DMS53 treated with DMSO at 0.1 percent for 48 hours (cell line): ENCODE measurements at regions not wholly inside any gene's neighbourhood (a gene's known extent, or its start where the extent isn't known, plus 50 kb on each side); places are given as distances from the start of the nearest gene placed in this dataset.

Source experiments
- DNase-seq: peaks from one replicate; lab custom pipeline; 2025; ENCODE audit not compliant: unreplicated experiment; lab: John Stamatoyannopoulos, UW

DNA sequence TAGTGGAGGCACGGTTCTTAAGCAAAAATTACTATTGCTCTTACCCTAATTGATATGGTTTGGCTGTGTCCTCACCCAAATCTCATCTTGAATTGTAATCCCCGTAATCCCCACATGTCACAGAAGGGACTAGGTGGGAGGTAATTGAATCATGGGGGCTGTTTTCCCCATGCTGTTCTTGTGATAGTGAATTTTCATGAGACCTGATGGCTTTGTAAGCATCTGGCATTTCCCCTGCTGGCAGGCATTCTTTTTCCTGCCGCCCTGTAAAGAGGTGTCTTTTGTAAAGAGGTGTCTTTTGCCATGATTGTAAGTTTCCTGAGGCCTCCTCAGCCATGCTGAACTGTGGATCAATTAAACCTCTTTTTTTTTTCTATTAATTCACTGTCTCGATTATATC is 1691.8 kb upstream of the SLC39A10 start:
- no peak for DNase-seq

DNA sequence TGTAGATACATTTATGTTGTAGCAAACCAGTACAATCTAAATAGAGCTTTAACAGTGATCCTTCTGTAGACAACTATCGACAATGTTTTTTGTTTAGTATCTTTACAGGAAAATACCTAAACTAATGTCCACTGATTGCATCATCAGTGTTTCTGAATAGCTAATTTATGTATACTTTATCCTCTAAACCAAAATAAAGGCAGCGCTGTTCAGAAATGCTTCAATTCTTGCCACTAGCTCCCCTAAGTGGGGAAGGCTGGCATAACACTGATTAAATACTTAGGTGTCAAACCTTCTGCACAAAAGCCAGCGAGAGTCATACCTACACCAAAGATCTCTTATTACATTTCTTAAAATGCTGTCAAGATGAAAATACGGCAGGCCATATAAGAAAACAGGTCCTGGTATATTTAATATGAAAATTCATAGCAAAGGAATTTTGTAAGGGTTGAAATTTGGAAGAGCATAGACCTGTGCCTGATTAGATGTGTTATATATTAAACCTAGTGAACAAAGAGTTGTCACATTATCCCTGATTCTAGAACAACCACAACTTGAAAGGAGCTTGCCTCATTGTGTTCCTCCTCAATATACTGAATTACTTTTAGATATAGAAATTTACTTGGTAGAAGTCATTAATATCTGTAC is 1693.4 kb upstream of the SLC39A10 start:
- peak; percentile 74 for DNase-seq

DNA sequence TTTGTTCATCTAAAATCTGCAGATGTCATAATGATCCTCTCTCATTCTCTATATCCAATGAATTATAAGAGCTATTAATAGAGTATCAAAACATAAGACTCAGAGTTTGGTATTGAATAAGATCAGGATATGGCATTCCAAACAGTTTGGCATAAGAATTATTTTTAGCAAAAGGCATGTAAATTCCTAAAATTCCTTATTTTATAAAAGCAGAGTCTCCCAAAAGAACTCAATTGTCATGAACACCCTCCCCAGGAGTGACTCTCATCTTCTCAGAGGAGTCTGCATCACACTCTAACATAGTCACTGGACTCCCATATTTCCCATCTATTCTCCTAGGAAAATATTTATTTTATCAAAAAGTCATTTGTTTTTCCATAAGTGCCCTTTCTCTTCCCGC is 1710.2 kb upstream of the SLC39A10 start:
- no peak for DNase-seq

DNA sequence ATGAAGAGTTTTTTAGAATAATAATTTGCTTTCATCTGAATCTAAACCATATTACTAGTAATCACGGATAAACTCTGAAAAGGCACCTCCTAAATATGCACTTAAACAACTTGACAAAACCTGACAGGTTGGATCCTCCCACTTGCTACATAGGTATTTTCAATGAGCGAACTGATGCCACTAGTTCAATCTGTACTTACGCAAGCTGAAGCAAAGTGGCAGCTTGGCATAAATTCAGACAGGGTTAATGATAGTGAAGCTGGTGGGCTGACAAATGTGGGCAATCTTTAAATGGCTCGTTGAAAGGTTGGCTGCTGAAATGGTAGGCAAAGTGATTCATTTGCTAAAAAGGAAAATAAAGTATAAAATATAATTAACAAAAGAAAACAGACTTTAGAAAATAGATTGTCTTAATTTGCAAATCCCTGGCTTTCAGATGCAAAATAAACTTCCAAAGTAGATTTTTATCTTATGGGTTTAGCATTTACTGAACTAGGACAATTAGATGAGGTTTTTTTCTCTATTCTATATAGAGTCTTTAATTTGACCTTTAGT is 1713.5 kb upstream of the SLC39A10 start:
- no peak for DNase-seq

DNA sequence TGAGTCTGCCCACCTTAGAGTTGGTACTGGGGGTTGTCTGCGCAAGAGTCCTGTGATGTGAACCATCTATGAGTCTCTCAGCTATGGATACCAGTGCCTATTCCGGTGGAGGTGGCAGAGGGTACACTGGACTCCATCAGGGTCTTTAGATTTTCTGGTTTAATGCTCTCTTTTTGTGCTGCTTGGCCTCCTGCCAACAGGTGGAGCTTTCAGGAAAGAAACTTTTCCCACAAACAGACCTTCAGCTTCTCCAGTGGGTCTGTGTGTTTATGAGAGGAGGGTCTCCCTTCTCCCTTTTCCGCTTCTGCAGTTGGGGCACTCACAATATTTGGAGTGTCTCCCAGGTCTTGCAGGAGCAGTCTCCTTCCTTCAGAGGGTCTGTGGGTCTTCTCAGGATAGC is 1721.9 kb upstream of the SLC39A10 start:
- DNase-seq, result no peak

DNA sequence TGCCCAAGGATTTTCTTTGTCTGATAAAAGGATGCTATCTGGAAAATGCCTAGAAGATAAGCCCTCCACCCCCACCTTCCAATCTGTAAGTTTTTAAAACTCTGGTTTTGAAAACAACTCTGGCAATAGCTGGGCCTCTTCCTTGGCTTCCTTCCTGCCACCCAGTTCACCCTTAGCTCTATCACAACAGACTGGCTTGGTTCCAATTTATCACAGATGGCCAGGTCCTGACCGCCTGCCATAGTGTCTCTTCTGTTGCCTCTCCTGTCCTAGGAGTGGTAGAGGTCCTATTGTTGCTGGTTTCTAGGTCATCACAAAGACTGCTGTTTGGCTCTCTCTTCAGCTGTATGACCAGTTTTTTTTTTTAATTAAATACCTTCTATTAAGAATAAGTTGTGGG is 1727.9 kb upstream of the SLC39A10 start:
- DNase-seq, result no peak

DNA sequence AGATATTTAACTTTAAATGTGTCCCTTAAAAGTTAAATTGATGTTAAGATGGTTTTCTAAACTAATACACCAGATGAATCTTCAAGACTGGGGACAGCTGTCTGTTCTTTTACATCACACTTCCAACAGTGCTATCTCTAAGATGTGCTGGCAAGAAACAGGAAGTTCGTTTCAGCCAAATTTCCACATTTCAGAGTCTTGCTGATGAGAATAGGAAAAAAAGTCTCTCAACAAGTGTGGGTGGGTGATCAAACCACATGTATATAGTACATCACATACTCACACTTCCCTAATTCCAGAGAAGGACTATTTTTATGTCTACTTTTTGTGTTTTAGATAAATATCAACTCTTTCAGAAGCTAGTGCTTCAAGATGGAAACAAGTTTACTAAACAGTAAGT is 1712.8 kb upstream of the TMEFF2 start:
- DNase-seq, result no peak

DNA sequence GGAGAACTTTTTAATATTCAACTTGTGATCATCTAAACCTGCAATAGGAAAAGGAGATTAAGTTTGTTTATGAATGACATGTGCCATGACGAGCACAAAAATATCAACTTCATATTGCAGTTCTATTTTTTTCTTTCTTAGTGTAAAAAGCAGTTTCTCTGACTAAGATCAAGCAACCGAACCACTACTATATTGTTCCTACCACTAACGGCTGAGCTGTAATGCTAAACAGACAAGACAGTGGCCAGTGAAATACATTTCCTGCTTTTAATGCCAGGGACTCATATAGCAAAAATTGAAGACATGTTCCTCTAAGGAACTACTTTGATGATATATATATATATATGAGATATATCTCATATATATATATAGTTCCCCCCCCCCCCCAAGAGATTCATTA is 1705.6 kb upstream of the TMEFF2 start:
- no peak for DNase-seq

DNA sequence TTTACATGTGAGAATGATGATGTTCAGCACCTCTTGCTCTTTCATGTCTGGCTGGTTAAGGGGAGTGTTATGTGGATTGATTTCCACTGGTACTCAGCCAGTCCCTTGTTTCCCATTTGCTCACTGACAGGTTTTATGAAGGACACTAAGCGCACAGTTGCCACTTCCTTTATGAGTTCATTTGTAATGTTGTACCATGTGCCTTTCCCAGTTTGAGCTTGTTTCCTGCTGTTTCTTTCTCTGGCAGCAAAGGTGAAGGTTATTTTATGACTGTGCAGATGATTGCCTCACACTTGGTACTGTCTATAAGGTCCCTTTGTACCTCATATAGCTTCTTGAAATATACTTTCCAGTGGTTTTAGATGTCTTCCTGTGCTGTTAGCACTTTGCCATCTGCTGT is 1700.5 kb upstream of the TMEFF2 start:
- peak; percentile 11 for DNase-seq

DNA sequence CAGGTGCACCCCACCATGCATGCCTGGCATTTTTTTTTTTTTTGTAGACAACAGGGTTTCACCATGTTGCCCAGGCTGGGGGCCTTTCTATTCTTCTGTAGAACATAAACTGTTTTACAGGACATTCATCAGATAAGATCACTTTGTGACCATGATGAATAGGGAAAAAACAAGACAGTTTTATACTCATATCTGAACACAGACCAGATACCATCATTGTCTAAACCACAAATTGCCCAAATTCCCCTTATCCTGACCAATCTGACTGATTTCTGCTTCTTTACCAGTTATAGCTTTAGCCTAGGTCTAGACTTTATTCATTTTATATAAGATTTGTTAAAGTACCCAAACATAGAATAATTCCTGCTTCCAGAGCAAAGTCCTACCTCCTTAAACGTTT is 1699.3 kb upstream of the TMEFF2 start:
- DNase-seq, result no peak

DNA sequence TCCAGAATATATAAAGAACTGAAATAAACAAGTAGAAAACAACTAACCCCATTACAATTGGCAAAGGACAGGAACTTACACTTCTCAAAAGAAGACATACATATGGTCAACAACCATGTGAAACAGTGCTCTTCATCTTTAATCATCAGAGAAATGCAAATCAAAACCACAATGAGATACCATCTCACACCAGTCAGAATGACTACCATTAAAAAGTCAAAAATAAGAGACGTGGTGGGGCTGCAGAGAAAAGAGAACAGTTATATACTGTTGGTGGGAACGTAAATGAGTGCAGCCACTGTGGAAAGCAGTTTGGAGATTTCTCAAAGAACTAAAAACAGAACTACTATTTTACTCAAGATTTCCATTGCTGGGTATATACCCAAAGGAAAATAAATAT is 1696.3 kb upstream of the TMEFF2 start:
- DNase-seq, result no peak

DNA sequence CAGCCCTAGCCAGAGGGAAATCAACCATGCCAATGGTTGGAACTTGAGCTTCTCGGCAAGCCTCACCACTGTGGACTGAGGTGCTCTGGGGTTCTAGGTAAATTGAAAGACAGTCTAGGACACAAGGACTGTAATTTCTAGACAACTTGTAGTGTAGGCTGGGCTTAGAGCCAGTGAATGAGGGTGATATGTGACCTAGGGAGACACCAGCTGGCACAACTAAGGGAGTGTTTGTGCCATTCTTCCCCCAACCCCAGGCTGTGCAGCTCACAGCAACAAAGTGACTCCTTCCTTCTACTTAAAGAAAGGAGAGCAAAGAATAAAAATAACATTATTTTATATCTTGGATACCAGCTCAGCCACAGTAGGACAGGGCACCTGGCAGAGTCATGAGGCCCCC is 1690.7 kb upstream of the TMEFF2 start:
- peak; percentile 22 for DNase-seq

DNA sequence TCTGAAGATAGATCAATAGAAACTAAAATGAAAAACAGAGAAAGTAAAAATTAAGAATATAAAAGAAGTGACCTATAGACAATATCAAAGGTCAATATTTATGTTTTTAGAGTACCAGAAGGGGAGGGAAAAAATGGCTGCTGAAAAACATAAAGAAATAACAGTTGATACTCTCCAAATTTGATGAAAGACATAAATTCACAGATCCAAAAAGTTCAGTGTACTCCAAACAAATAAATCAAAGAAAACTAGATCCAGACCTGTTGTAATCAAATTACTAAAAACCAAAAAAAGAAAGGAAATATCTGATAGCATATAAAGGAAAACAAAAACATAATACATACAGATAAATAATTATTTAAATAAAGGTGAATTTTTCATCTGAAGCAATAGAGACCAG is 1689.1 kb upstream of the TMEFF2 start:
- DNase-seq, result no peak

DNA sequence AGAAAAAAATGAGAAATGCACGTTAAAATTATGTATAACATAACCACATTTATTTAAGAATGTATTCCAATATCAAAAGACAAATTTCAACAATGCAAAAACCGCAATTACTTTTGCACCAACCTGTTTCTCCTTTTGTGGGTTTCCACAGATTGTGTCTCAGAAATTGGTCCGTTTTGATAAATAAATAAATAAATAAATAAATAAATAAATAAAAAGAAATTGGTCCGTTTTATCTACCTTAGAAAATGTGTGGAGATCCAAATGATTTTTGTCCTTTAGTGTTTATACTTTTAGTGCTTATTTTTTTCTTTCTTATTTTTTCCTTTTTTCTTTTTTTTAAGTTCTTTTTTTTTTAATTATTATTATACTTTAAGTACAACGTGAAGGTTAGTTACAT is 1682.2 kb upstream of the TMEFF2 start:
- no peak for DNase-seq

DNA sequence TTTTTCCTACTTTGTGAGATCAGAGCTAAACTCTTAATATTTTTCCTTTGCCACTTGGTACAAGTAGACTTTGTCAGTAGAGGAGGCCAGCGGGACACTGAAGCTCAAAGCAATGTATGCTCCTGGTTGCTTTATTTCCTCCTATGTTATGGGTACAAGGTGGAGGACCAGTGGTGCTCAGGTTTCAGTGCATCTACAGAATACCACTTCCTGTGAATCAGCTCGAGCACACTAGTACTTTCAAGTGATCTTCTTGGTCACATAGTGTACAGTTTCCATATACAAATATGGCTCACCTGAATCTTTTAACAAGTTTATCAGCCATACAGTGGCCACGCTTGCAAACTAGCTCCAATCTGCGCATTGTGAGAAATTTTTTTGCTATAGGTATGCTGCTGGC is 1674.8 kb upstream of the TMEFF2 start:
- peak; percentile 74 for DNase-seq

DNA sequence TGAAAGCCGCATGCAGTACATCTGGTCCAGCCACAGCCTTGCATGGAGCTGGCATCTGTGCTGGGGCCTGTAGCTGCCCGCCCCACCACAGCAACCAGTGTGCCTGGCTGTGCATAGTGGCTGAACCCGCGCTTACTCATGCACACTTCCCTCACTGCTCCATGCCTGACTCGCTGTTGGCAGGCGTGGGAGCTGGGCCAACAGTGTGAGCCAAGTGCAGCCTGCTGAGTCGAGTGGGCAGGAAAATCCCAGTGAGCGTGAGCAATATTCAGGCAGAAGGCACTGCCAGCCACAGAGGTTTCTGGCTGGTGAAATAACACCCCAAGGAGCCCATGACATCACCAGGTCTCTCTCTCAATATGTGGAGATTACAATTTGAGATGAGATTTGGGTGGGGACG is 1674.1 kb upstream of the TMEFF2 start:
- DNase-seq, result peak; percentile 57

DNA sequence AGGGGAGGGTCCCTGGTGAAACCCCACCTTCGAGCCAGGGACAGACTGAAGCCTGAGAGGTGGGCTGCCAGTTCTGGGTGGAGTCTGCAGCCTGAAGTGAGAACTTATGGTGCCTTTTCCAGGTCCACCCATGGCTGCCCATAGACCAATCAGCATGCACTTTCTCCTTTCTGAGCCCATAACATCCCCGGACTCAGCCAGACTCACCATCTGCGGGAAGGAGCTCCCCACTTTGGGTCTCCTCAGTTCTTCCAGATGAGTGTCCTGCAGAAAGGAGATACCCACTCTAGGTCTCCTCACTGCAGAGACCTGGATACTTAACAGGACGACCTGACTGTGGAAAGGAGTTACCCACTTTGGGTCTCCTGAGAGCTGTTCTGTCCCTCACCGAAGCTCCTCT is 1673.4 kb upstream of the TMEFF2 start:
- no peak for DNase-seq

DNA sequence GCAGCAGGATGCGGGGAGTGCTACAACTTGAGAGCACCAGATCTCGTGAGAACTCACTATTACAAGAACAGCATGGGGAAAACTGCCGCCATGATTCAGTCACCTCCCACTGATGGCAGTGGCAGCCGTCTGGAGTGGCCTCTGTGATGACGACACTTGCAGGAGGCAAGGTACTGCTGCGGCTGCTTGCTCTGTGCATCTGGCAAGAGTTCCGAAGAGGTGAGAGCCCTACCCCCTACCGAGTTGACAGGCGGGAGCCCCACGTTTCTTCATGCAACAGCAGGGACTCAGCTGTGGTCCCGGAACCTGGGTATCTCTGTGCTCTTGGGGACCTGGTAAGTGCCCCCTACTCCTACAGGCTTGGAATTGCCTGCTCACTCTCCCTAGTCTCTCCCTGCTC is 1672.7 kb upstream of the TMEFF2 start:
- no peak for DNase-seq

DNA sequence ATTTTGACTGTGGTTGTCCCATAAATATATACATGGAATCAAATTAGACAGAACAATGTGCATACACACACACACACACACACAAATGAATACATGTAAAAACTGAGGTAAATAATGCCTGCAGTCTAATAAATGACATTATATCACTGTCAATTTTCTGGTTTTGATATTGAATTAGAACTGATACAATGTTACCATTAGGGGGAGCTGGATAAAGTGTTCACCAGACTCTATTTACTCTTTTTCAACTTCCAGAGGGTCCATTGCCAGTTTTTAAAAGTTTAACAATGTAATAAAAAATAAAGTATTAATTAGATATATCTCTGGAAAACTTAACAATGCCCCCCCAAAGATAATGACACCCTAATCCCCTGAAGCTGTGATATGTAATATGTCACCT is 1666.8 kb upstream of the TMEFF2 start:
- no peak for DNase-seq

DNA sequence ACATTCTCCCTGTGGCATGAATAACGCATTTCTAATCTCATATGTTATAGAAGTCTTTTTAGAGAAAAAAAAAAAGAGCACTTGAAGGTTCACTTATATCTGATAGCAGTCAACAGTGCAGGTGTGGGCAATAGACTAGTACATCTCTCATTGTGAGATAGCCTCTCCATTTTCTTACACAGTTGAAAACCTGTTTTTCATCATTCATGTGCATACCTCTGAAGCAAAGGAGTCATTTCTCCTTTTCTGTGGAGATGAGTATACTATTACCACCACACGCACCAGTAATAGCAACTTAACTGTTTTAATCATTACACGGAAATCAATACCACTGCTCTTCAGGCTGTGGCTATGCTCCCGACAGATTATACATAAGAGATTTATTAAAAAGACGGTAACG is 1653.3 kb upstream of the TMEFF2 start:
- no peak for DNase-seq

DNA sequence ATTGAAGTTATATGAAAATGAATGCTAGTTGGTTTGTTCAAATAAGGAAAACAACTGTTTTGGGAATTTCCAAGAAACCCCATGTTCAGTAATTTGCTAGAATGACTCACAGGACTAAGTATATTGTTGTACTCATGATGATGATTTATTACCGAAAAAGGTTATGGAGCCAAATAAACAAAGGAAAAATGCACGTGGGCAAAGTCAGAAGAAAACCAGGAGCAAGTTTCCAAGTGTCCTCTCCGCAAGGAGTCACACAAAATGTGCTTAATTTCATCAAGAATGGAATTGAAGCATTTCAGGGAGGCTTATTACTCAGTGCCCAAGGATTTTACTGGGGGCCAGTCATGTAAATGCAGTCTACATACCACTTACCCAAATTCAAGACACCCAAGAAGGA is 1652.4 kb upstream of the TMEFF2 start:
- DNase-seq, result no peak

DNA sequence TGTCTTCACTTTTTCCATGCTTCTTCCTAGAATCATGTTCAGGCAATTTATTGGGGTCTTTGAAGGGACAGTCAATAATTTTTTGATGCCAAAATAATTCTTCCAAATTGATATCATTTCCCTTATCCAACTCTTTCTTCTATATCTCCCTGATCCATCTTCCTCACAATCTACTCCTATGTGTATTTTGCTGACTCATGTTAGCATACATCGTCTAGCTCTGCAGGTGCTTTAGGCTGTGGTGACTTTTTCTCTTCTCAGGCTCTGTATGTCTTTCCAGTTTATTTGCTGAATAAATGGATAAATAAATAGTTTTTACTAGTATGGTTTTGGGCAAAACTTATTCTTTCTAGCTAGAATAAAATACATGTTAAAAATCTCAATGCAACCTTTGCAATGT is 1650.9 kb upstream of the TMEFF2 start:
- DNase-seq, result peak; percentile 65

DNA sequence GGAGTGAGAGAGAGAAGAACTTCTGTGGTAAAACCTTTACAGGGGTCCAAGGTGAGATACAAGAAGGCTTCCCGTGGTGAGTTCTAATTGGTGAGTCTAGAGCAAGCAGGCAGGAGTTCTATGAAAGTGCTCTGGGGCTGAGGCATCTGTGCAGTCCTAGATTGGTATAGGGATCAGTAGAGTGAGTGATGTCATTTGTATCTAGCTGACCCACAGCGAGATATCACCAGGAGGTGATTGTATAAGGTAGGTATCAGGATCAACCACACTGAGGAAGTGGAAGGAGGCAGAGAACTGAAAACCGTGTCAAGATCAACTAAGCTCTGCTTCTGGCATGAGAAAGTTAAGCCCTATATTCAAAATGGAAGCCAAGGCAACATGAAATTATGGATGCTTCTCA is 1648.9 kb upstream of the TMEFF2 start:
- DNase-seq, result no peak
